Activated CD4-positive, alpha-beta T cell treated with anti-CD3 and anti-CD28 coated beads for 48 hours (primary cell): ENCODE measurements at regions not wholly inside any gene's neighbourhood (a gene's known extent, or its start where the extent isn't known, plus 50 kb on each side); places are given as distances from the start of the nearest gene placed in this dataset.
"Not testable (repeated sequence)": the region's sequence is repeated elsewhere in the genome, so short reads cannot be mapped to it uniquely, and the experiment has no call there.

Experiments used
- DNase-seq: peaks from one replicate; pipeline ENCODE4 v3.0.0-alpha.2; 2020

- no peak for DNase-seq
Measured at GRCh38 chr3:178350763-178351162, 185.5 kb upstream of the KCNMB2 start.

- DNase-seq, result no peak
Measured at GRCh38 chr3:178352326-178353005, 183.8 kb upstream of the KCNMB2 start.

- DNase-seq, result no peak
Measured at GRCh38 chr3:178353006-178353694, 183.1 kb upstream of the KCNMB2 start.

GRCh38 chr3:178359728-178360127 lies 176.5 kb upstream of the KCNMB2 start:
- no peak for DNase-seq

DNA sequence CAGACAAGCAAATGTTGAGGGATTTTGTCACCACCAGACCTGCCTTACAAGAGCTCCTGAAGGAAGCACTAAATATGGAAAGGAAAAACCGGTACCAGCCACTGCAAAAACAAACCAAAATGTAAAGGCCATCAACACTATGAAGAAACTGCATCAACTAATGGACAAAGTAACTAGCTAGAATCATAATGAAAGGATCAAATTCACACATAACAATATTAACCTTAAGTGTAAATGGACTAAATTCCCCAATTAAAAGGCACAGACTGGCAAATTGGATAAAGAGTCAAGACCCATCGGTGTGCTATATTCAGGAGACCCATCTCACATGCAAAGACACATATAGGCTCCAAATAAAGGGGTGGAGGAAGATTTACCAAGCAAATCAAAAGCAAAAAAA lies 173.2 kb upstream of the KCNMB2 start:
- DNase-seq, result not testable (repeated sequence)

DNA sequence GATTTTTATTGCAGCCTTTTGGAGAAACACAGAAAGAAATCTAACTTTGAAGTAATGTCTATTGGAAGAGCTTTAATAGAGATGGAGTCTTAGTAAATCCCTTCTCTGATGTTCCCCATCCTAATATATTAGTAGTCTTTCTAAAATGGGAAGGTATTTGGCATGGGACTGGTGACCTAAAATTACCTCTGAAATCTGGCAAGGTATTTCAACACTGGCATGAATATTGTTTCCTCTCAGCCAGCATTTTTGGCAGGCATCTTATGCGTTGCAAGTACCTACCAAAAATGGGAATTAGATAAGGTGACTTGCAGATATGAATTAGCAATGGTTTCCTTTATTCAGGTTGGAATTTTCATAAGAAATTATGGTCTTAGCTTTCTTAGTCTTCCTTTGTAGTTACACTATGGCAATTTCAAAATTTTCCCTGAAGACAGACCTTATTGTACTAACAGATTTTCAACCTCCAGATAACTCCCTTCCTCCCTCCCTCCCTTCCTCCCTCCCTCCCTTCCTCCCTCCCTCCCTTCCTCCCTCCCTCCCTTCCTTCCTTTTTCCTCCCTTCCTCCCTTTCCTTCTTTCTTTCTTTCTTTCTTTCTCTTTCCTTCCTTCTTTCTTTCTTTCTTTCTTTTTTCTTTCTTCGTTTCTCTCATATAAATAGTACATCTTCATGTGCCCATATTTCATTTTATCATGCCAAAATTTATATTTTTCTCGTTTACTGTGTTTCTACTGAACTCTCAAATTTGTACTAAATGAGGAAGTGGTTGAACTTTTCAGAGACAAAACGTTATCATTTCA lies 168.2 kb upstream of the KCNMB2 start:
- no peak for DNase-seq

DNA sequence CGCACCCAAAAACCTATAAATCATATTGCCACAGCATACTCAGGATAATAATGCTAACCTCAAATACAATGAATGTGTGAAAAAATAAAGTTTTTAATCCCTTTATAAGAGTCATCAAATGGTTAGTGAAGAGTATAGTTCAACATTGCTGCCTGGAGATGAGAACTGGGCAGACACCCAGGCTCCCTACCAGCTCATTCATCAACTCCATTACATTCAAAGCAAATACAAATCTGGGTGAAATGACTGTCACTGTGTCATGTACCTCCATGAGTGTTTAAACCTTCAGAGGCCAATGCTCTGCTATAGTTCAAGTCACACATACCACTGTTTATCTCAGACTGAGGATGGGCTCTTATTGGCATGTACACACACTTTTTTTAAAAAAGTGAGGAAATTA lies 167.2 kb upstream of the KCNMB2 start:
- DNase-seq, result no peak

- DNase-seq, result no peak
Measured at GRCh38 chr3:178369811-178370210, 166.4 kb upstream of the KCNMB2 start.

- DNase-seq, result no peak
Measured at GRCh38 chr3:178370387-178370786, 165.8 kb upstream of the KCNMB2 start.

GRCh38 chr3:178381555-178381954 lies 154.7 kb upstream of the KCNMB2 start:
- no peak for DNase-seq

GRCh38 chr3:178381971-178382448 lies 154.2 kb upstream of the KCNMB2 start:
- no peak for DNase-seq

DNA sequence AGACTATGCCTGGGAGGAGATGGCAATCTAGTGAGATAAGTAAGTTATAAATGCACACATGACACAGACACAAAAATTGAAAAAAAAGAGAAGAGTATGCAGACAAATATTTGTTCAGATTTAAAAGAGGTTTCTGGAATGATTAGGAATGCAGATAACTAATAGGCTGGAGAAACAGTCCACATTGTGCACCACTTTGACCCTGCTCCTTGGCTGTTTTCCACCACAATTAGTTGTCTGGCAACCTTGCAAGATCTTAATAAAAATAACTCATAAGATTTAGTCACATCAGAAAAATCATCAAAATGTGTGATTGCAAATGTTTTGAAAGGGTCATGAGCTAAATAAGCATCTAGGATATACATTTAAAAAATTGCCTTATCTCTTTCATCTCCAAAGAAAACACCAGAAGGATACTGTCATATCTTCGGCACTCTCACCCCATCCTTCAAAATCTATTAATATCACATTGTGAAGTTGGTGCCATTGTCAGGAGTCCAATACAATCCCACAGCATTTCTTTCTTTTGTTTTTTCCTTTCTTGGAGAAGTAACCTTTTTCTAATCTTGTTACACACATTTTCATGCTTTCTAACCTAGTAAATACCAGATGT lies 153.7 kb upstream of the KCNMB2 start:
- DNase-seq, result no peak

- DNase-seq, result no peak
Measured at GRCh38 chr3:178384321-178385230, 151.7 kb upstream of the KCNMB2 start.

DNA sequence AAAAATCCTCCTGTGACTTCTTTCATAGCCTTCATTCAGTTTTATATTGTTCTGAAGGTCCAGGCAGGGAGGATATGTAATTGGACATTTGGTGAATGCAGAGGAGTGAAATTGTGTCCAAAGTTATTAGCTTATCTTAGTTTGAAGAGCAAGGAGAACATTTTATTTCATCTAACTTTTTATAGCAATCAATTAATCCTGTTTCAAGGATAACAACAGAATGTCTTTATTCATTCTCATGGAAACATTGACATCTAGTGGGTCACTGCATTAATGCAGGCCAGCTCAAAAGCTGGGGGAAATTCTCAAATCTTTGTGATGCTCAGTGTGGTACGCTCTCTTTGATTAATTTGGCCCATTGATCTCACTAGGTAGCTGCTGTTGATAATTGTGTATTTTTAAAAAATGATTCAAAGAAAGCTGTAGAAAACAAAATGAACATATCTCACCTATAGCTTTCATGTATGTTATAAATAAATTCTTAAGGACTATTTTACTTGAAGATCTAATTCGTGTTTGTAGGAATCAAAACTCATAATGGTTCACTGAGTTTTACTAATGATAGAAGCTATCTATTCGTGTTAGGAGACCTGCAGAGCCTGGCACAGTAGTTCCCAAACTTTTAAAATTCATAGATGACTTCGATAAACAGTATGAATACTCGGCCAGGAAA lies 150.8 kb upstream of the KCNMB2 start:
- DNase-seq, result peak; percentile 14

GRCh38 chr3:178386401-178386800 lies 149.8 kb upstream of the KCNMB2 start:
- DNase-seq, result no peak

DNA sequence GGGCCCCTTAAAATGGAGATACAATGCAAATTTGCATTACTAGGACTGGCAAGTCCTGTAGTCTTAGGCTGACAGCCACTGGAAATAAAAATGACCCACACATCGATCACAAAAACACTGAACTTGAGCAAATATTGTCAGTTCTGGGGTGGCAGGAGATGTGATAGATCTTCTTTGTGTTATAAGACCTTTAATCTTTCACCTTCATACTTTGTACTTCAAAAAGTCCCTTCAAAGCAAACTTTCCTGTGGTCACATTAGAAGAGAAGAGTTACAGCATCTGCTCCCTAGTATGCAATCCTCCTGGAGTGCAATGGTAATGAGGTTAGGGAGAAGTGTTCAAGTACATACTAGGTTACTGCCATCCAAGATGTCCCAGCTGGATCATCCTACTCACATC lies 149.4 kb upstream of the KCNMB2 start:
- no peak for DNase-seq

DNA sequence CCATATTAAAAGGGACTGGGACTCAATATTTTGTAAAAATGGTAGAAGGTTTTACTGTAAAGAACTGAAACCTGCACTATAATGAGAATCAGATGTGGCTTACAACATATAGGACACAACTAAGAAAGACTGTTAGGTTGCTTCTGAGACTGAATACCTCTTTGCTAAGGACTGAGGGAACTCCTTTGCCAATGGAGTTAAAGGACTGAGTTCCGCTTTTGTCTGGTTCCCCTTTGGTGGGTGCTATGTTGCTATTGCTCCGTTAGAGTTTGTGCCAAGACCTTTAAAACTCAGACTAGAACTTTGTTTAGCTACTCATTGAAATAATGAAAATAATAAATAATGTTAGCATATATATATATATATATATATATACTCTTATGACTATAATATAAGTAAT lies 147.8 kb upstream of the KCNMB2 start:
- DNase-seq, result no peak

DNA sequence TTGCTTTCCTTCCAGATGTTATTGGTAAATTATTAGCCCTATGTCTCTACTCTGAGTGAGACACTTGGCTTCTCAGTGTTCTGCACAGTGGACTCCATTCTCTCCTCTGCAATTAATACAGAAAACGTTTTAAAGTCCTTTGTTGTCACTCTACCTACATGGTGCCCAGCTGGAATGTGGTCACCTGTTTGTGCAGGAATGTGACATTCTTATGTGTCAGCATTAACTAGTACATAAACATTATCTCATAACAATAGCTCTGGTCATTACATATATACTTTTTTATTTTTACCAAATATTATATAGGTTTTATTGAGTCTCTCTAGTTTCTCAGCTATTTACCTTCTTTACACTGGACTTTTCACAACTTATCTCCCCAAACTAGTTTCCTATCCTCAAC lies 147.0 kb upstream of the KCNMB2 start:
- no peak for DNase-seq

DNA sequence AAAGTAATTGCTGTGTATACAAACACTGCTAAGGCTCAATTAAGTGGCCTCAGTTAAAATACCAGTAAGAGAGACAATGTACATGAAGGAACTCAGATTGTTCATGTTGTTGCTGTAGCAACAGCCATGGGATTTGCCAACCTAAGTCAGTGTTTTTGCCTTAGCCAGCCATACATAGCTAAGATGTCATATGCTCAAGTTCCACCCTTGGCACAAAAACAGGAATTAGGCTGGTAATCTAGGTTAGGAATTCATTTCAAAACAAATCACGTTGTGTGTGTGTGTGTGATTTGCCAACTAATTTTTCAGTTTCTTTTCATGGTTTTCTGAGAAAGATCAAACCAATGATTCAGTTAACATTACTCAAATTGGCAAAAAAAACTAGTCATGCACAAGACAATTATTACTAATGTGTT lies 143.7 kb upstream of the KCNMB2 start:
- no peak for DNase-seq

GRCh38 chr3:178393146-178393545 lies 143.1 kb upstream of the KCNMB2 start:
- DNase-seq, result no peak

DNA sequence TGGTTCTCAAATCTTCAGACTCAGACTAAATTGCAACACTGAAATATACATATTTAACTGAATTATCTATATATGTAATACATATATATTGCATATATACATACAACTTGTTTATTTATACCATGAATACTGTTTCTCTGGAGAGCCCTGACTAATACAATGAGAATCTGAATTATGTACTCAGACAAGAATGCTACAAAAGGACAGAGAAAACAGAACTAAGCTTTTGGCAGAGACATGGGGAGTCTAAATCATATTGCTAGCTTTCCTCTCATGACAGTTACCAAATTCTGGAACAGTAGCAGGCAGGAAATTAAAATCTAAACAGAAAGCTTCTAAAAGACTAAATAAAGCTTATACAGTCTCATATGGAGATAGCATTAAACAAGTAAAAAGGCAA lies 142.4 kb upstream of the KCNMB2 start:
- DNase-seq, result no peak

GRCh38 chr3:178396318-178396717 lies 139.9 kb upstream of the KCNMB2 start:
- DNase-seq, result no peak
